ENCODE measurements at regions not wholly inside any gene's neighbourhood (a gene's known extent, or its start where the extent isn't known, plus 50 kb on each side); places are given as distances from the start of the nearest gene placed in this dataset.

- in situ Hi-C loops (cut with MboI; ENCODE audit: low pct_unique_long_range_greater_than_20kb, low sequenced_read_pairs, unreplicated experiment): no loop called here
- no peak for TF ChIP-seq CTCF (IDR thresholded peaks at IDR 0.05; ENCODE audit: extremely low read depth, insufficient read depth, missing control alignments)
- DNase-seq (ENCODE audit: low spot score): peak; percentile 0
Observed at GRCh38 chr16:10309271-10309932, 76.5 kb upstream of the ATF7IP2 start.

- in situ Hi-C loops (cut with MboI; ENCODE audit: low pct_unique_long_range_greater_than_20kb, low sequenced_read_pairs, unreplicated experiment): no loop called here
- TF ChIP-seq CTCF (IDR thresholded peaks at IDR 0.05; ENCODE audit: extremely low read depth, insufficient read depth, missing control alignments): no peak
- DNase-seq (ENCODE audit: low spot score): no peak
Observed at GRCh38 chr16:10312008-10312407, 73.9 kb upstream of the ATF7IP2 start.

GRCh38 chr16:10312784-10313724 lies 72.8 kb upstream of the ATF7IP2 start:
- in situ Hi-C loops (cut with MboI; ENCODE audit: low pct_unique_long_range_greater_than_20kb, low sequenced_read_pairs, unreplicated experiment): no loop called here
- peak; percentile 13 for DNase-seq (ENCODE audit: low spot score)
- no peak for TF ChIP-seq CTCF (IDR thresholded peaks at IDR 0.05; ENCODE audit: extremely low read depth, insufficient read depth, missing control alignments)

GRCh38 chr16:10314317-10314716 lies 71.5 kb upstream of the ATF7IP2 start:
- in situ Hi-C loops (cut with MboI; ENCODE audit: low pct_unique_long_range_greater_than_20kb, low sequenced_read_pairs, unreplicated experiment): no loop called here
- TF ChIP-seq CTCF (IDR thresholded peaks at IDR 0.05; ENCODE audit: extremely low read depth, insufficient read depth, missing control alignments): no peak

GRCh38 chr16:10314811-10315210 lies 71.0 kb upstream of the ATF7IP2 start:
- in situ Hi-C loops (cut with MboI; ENCODE audit: low pct_unique_long_range_greater_than_20kb, low sequenced_read_pairs, unreplicated experiment): no loop called here
- TF ChIP-seq CTCF (IDR thresholded peaks at IDR 0.05; ENCODE audit: extremely low read depth, insufficient read depth, missing control alignments): peak; percentile 51
- DNase-seq (ENCODE audit: low spot score): peak; percentile 30

More at GRCh38 chr16:10314317-10314716, 71.5 kb upstream of the ATF7IP2 start:
- DNase-seq (ENCODE audit: low spot score): no peak

- no peak for DNase-seq (ENCODE audit: low spot score)
- in situ Hi-C loops (cut with MboI; ENCODE audit: low pct_unique_long_range_greater_than_20kb, low sequenced_read_pairs, unreplicated experiment): no loop called here
- TF ChIP-seq CTCF (IDR thresholded peaks at IDR 0.05; ENCODE audit: extremely low read depth, insufficient read depth, missing control alignments): no peak
Observed at GRCh38 chr16:10317425-10318001, 68.3 kb upstream of the ATF7IP2 start.

All from GM13977 (cell line).